22Rv1 (cell line): ENCODE measurements at regions not wholly inside any gene's neighbourhood (a gene's known extent, or its start where the extent isn't known, plus 50 kb on each side); places are given as distances from the start of the nearest gene placed in this dataset.

Source experiments
- ZFX ChIP-seq: fragments of 450-650 bp; IDR thresholded peaks from 2 replicates; pipeline ENCODE4 v1.6.1; 2017; ENCODE audit warnings: antibody characterized with exemption, borderline replicate concordance
- TF ChIP-seq, protein P1 (sequence below): fragments of 450-650 bp; IDR thresholded peaks from 2 replicates; pipeline ENCODE4 v1.5.1; 2017; ENCODE audit warnings: mild to moderate bottlenecking

DNA sequence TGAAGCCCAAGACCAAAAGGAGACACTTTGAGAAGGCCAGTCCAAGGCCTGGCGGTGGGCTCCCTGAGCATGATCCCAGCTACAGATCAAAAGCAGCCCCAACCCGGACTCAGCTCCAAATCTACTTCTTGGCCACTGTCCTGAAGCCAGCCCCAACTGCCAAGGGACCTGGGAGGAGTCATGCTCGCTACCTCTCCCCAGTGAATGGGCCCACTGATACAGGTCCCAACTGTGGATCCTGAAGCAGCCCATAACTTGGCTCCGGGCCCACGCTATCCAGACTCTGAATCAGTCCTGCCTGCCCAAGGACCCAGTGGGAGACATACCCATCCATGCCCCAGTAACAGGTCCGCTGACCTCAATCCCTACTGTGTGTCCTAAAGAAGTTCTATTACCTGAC lies 1545.3 kb upstream of the C9orf72 start:
- TF ChIP-seq, protein P1, sequence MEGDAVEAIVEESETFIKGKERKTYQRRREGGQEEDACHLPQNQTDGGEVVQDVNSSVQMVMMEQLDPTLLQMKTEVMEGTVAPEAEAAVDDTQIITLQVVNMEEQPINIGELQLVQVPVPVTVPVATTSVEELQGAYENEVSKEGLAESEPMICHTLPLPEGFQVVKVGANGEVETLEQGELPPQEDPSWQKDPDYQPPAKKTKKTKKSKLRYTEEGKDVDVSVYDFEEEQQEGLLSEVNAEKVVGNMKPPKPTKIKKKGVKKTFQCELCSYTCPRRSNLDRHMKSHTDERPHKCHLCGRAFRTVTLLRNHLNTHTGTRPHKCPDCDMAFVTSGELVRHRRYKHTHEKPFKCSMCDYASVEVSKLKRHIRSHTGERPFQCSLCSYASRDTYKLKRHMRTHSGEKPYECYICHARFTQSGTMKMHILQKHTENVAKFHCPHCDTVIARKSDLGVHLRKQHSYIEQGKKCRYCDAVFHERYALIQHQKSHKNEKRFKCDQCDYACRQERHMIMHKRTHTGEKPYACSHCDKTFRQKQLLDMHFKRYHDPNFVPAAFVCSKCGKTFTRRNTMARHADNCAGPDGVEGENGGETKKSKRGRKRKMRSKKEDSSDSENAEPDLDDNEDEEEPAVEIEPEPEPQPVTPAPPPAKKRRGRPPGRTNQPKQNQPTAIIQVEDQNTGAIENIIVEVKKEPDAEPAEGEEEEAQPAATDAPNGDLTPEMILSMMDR, result no peak
- no peak for TF ChIP-seq ZFX
